Glutamatergic neuron (in vitro differentiated cells): ENCODE measurements at regions not wholly inside any gene's neighbourhood (a gene's known extent, or its start where the extent isn't known, plus 50 kb on each side); places are given as distances from the start of the nearest gene placed in this dataset.

Experiments
- DNase-seq: peaks from one replicate; pipeline ENCODE4 v3.0.0; 2022
- H3K27ac Mint-ChIP-seq: one replicate; pipeline ENCODE4 v1.8.0; 2020; ENCODE audit warnings: mild to moderate bottlenecking, mixed read lengths, inconsistent platforms; ENCODE audit not compliant: unreplicated experiment
- H3K27me3 Mint-ChIP-seq: one replicate; pipeline ENCODE4 v1.8.0; 2020; ENCODE audit warnings: mild to moderate bottlenecking, moderate library complexity, mixed read lengths, inconsistent platforms; ENCODE audit not compliant: unreplicated experiment
- H3K36me3 Mint-ChIP-seq: one replicate; pipeline ENCODE4 v1.8.0; 2020; ENCODE audit warnings: mild to moderate bottlenecking, mixed read lengths, inconsistent platforms; ENCODE audit not compliant: unreplicated experiment
- H3K4me1 Mint-ChIP-seq: one replicate; pipeline ENCODE4 v1.8.0; 2020; ENCODE audit warnings: mild to moderate bottlenecking, low read depth, mixed read lengths, inconsistent platforms; ENCODE audit not compliant: unreplicated experiment
- H3K4me3 Mint-ChIP-seq: one replicate; pipeline ENCODE4 v1.8.0; 2020; ENCODE audit warnings: mild to moderate bottlenecking, mixed read lengths, inconsistent platforms; ENCODE audit not compliant: unreplicated experiment
- H3K9me3 Mint-ChIP-seq: one replicate; pipeline ENCODE4 v1.8.0; 2020; ENCODE audit warnings: mild to moderate bottlenecking, moderate library complexity, mixed read lengths, inconsistent platforms; ENCODE audit not compliant: unreplicated experiment
- CTCF ChIP-seq: fragments of 200-600 bp; sonication (generic); IDR thresholded peaks from one replicate; pipeline ENCODE4 v1.5.0; 2021; ENCODE audit not compliant: partially characterized antibody, unreplicated experiment

DNA sequence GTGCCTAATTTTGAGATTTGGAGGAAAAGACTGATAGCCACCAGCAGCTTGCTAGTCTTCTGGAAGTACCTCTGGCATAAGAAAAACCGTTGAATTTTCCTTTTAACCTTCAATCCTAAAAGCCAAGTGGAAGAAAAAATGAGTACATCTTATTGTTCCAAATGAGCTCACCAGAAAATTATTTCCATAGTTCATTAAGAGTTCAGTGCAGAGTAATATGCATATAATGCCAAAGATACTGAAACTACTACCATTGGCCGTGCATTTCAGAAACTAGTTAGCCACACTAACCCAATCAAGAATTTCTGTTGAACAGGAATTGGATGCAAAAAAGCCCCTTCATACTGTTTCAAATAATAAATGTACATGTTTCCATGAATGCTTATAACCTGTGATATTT is 607.9 kb downstream of the KCTD16 start:
- Mint-ChIP-seq H3K36me3 (no peaks in the 10 kb centered on the region), H3K9me3 (no peaks in the 10 kb centered on the region), H3K4me1 (no peaks in the 10 kb centered on the region), H3K27ac (no peak overlapping the region), H3K27me3 (no peaks in the 10 kb centered on the region), H3K4me3 (no peak overlapping the region)
- TF ChIP-seq CTCF = no peak
- DNase-seq = no peak

- no peaks in the 10 kb centered on the region for H3K9me3 Mint-ChIP-seq
- no peaks in the 10 kb centered on the region for H3K36me3 Mint-ChIP-seq
- no peaks in the 10 kb centered on the region for H3K27me3 Mint-ChIP-seq
- TF ChIP-seq CTCF = no peak
- DNase-seq = no peak
- H3K4me3 Mint-ChIP-seq = no peak overlapping the region
- H3K4me1 Mint-ChIP-seq = no peaks in the 10 kb centered on the region
- no peak overlapping the region for H3K27ac Mint-ChIP-seq
These were observed 603.5 kb downstream of the KCTD16 start for GRCh38 chr5:144774197-144774596.

DNA sequence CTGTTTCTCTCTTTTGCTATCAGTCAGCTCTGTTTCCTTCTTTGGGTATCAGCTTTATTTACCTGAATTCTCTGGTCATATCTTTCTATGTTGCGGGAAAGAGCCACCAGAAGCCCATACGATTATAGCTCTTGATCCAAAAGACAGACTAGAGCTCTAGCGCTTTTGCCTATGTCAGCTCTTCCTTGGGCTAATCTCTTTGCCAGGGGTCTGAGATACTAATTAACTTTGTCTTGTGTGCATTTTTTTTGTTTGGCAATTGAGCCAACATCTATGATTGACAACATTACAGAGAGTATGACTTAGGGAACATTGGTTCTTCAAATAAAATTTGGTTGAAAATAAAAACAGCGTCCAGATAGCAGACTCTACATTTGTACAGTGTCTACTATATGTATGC is 603.0 kb downstream of the KCTD16 start:
- no peaks in the 10 kb centered on the region for H3K9me3 Mint-ChIP-seq
- no peak for TF ChIP-seq CTCF
- H3K36me3 Mint-ChIP-seq = no peaks in the 10 kb centered on the region
- no peak overlapping the region for H3K27ac Mint-ChIP-seq
- DNase-seq = no peak
- H3K4me1 Mint-ChIP-seq = no peaks in the 10 kb centered on the region
- no peaks in the 10 kb centered on the region for H3K27me3 Mint-ChIP-seq
- H3K4me3 Mint-ChIP-seq = no peak overlapping the region

GRCh38 chr5:144771802-144772201 is 601.1 kb downstream of the KCTD16 start:
- H3K27me3 Mint-ChIP-seq = no peaks in the 10 kb centered on the region
- DNase-seq = no peak
- H3K4me3 Mint-ChIP-seq = no peak overlapping the region
- no peak overlapping the region for H3K27ac Mint-ChIP-seq
- no peaks in the 10 kb centered on the region for H3K36me3 Mint-ChIP-seq
- no peak for TF ChIP-seq CTCF
- no peaks in the 10 kb centered on the region for H3K9me3 Mint-ChIP-seq
- H3K4me1 Mint-ChIP-seq = no peaks in the 10 kb centered on the region

DNA sequence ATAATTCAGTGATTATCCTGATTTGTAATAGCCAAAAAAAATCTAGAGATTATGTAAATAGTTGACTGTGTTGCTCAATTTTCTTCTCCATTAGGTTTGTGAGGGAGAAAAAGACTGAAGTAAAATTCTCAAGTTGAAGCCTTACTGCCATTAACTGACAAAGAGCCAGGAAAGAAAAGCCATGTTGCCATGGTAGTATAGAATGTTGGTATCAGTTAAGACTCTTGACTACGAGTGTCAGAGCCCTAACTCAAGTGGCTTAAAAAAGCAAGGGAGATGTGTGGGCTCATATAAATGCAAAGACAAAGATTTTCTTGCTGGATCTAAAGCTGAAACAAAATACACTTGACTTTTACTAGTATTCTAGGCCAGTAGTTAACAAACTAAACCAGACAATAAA is 571.7 kb downstream of the KCTD16 start:
- Mint-ChIP-seq H3K27ac (no peak overlapping the region), H3K27me3 (peaks cover 1% of the 10 kb centered on the region), H3K9me3 (peaks cover 3% of the 10 kb centered on the region), H3K4me3 (no peak overlapping the region), H3K36me3 (no peaks in the 10 kb centered on the region), H3K4me1 (no peaks in the 10 kb centered on the region)
- DNase-seq = no peak
- TF ChIP-seq CTCF = no peak
